ENCODE measurements at regions not wholly inside any gene's neighbourhood (a gene's known extent, or its start where the extent isn't known, plus 50 kb on each side); places are given as distances from the start of the nearest gene placed in this dataset.
A peak's percentile ranks its signal among the peaks of the same experiment; 100 is the strongest.
"Not testable (repeated sequence)": the region's sequence is repeated elsewhere in the genome, so short reads cannot be mapped to it uniquely, and the experiment has no call there.

- no peak for DNase-seq (ENCODE audit: low read depth)
These were observed 51.5 kb upstream of the IFNE start for GRCh38 chr9:21533597-21533996.

DNA sequence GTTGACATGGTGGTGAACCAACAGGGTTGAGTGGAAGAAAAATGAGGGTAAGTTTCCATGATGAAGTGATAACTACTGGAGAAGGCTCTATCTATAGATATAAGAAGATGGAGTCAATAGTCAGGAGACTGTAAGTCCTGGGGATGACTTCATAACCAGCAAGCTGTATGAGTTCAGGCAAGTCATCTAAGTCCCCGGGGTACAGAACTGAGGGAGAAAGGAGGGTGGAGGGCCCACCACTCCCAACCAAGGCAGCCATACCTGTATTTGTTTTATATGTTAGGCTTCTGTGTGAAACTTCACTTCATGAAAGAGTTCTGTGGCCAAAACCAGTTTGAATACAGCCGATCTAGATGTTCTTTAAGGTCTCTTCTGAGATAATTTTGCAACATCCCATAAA lies 53.3 kb upstream of the IFNE start:
- DNase-seq (ENCODE audit: low read depth) = no peak

DNA sequence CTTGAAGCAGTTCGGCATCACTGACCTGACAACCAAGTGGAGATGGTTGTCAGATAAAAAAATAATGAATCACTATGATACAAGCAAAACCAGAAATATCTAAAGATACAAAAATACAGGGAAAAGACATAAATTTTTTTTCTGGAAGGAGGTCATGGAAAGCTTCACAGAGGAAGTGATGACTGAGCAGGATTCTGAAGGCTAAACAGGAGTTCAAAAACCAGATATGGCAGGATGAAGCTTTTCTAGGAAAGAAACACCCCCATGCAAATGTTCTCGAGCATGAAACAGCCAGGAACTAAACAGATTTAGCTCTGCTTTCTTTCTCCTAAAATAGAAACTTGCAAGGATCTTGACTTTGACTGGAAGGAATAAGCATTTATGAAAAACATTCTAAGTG lies 60.7 kb upstream of the IFNE start:
- no peak for DNase-seq (ENCODE audit: low read depth)

DNA sequence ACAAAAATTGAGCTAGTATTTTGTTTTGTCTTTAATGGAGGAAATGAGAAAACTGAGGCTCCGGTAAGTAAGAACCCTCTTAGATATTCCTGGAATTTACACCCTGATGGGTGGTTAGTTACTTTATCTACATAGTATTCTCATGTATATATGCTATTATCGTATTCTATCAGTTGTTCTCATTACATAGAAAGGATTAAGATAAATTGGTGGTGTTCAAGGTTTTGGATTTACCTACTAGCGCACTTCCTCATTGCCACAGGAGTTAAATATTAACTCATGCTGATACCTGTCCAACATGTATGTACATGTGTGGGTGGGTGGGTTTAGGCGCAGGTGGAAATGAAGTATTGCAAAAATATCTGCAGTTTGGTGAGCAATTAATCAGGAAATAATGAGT lies 61.1 kb upstream of the IFNE start:
- no peak for DNase-seq (ENCODE audit: low read depth)

DNA sequence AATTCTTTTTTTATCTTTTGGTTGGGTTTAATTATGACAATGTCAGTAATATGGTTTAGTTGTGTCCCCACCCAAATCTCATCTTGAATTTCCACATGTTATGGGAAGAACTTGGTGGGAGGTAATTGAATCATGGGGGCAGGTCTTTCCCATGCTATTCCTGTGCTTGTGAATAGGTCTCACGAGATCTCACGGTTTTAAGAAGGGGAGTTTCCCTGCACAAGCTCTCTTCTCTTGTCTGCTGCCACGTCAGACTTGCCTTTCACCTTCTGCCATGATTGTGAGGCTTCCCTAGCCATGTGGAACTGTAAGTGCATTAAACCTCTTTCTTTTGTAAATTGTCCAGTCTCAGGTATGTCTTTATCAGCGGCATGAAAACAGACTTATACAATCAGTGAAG lies 61.7 kb upstream of the IFNE start:
- DNase-seq (ENCODE audit: low read depth) = not testable (repeated sequence)

DNA sequence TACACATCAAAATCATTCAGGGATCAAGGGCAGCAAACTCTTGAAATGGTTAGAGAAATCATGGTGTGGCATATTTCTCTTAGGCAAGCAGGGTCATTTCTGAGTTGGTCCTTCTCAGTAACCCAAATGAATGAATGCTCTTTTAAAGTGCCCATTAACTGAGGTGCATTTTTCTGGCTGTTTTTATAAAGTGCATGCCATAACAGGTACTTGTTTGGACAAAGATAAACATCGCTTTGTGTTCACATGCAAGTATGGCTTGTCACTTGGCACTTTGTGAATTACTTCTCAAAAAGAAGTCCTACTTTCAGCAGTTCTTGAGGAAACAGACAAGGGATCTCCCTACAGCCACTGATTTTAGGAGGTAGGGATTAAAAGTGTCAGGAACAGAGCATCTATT lies 64.8 kb upstream of the IFNE start:
- no peak for DNase-seq (ENCODE audit: low read depth)

GRCh38 chr9:21549251-21549765 lies 67.2 kb upstream of the IFNE start:
- peak; percentile 55 for DNase-seq (ENCODE audit: low read depth)

- DNase-seq (ENCODE audit: low read depth) = no peak
These were observed 67.8 kb upstream of the IFNE start for GRCh38 chr9:21549890-21550289.

DNA sequence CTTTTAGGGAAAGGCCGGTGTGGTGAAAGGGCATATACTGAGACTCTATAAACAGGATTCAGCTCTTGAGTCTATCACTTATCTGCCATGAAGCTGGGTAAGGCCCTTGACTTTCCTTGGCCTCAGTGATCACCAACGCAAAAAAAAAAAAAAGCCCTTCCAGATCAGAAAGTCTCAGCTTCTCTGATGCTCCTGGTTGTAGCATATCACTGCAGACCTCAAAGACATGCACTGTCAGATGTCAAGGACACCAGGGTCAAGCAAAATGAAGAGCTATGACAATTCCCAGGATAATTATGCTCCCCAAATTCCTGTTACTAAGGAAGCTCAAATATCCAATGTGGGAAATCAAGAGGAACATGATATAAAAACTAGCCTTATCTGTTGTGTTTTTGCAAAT lies 68.3 kb upstream of the IFNE start:
- no peak for DNase-seq (ENCODE audit: low read depth)

GRCh38 chr9:21551401-21551800 lies 69.3 kb upstream of the IFNE start:
- no peak for DNase-seq (ENCODE audit: low read depth)

- DNase-seq (ENCODE audit: low read depth) = no peak
These were observed 70.4 kb upstream of the IFNE start for GRCh38 chr9:21552244-21553170.

DNA sequence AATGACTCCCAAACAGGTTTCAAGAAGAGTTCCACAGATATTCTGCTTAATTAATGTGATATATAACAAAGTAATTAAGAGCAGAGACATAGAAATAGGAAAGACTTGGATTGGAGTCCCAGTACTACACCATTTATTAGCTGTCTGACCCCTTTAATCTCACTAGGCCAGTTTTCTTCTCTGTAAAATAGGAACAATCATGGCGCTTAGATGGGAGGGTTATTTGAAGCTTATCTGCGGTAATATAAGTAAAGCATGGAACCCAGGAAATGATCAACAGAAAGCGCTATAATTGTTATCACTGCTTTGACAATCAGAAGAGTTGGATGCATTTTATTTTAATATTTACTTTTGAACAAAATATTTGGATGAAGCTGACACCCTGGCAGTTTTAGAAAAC lies 71.3 kb upstream of the IFNE start:
- DNase-seq (ENCODE audit: low read depth) = no peak

DNA sequence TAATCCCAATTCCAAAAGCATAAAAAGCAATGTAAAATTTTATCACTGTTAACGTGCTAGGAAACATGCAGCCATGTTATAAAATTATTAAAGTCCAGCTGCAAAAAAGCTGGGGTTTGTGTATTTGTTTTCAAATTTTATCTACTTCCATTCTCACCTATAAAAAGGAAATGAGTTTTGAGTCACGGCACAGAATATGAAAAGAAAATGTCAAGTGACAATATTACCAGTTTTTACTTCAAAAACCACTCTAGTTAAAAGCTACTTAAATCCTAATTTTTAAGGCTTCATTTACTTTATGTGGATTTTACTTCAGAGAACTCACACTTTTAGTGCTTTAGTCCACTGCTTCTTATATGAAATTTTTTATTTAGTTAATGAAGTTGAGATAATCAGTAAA lies 72.7 kb upstream of the IFNE start:
- no peak for DNase-seq (ENCODE audit: low read depth)

- DNase-seq (ENCODE audit: low read depth) = no peak
These were observed 73.8 kb upstream of the IFNE start for GRCh38 chr9:21555911-21556310.

DNA sequence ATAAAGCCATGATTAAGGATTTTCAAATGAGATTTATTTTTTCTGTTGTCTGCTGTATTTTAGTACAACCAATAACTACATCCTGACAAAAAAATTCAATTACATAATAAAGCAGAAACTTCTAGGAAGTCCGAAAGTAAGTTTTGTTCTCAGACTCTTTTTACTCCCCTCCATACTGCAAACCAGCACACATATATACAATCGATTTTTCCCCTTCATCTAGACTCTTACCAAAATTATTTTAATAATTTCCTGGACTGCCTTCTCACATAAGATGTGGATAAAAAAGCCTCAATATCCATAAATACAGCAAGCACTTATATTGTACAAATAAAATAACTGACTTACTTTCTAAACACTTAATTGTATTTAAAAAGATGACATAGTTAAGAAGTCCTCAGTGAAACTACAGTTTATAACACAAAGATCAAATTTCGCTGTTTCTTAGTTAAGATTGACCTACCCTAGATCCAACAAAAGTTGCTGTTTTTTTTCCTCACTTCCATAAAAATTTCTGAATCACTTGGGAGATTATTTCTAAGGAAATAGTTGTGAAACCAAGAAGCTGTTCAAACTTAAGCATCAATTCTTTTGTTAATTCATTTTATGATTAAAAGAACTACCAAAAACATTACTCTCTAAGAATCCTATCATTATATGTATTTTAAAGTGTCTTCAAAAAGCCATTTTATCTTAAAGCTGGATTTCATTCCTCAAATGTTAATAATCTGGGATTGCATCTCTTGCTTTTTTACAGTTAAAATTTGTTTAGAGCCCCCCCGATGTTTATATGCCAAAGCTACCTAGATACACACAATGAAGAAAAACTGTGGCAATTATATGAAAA lies 74.7 kb upstream of the IFNE start:
- no peak for DNase-seq (ENCODE audit: low read depth)

- DNase-seq (ENCODE audit: low read depth) = no peak
These were observed 75.3 kb upstream of the IFNE start for GRCh38 chr9:21557428-21557768.

- DNase-seq (ENCODE audit: low read depth) = no peak
These were observed 76.0 kb upstream of the IFNE start for GRCh38 chr9:21558079-21558478.

DNA sequence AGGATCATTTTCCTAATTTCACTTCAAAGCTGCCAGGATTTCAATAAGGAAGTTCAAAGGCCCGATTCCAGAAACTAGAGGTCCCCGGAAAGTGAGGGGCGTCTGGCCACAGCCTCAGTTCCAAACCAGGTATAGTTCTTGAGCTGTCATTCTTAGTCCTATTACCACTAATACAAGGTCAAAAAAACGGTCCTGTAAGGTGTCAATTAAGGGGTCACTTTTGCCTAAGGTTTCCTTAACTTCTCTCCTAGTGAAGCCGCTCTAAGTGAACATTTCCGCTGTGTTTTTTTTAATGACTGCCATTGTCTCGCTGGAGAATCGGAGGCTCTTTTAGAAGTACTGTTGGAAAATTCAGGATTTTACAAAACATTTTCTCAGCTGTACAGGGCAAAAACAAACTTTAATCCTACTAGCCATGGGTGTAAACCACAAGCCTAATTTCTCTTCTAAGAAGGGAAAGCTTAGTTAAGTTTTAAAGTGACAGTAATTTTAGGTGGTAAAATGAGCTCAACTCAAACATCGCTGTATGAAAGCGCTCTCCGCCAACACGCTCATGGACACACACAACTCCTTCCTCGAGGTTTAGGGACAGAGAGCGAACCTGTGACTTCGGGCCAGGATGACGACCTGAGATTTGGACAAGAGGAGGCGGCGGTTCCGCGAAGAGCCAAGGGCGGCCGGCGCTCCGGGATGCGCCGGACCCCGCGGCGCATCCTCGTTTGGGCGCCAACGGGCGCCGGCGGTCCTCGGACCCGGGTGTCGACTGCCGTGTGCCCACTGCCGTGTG lies 76.7 kb upstream of the IFNE start:
- DNase-seq (ENCODE audit: low read depth) = no peak

DNA sequence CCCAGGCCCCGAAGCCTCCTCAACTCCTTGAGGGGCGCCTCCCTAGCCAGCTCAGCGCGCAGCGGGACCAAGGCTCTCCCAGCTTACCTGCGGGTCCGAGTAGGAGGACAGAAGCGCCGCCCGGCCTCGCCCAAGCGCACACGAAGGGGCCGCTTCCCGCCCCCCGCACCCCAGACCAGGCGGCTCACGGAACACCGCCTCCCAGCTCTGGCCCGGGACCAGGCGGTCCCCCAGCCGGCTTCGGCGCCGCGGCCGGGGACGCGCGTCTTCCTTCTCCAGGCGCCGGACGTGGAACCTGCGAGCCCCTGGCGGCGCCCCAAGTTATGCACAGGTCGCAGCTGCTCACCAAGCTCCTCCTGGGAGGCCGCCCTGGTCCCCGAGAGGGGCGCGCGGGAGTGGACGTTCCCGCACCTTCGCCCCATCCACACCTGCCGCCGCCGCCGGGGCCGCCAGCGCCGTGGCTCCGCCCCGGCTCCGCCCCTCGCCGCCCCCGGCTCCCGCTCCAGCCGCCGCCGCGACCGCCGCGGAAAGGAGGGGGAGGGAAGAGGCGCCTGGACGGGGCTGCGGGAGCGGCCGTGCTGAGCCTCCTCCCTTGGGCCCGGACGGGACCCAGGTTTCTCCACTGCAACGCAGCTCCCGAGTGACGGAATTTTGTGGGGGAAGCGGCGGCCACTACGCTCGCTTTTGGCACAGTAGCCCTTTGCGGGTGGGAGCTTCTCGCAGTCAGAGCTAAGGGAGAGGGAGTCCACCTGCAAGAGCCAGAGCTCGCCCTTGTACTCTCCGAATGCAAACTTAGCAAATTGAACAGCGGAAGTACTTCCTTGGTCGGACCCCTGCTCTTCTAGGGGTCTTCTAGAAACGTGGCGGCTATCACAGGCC lies 77.5 kb upstream of the IFNE start:
- DNase-seq (ENCODE audit: low read depth) = no peak

- DNase-seq (ENCODE audit: low read depth) = no peak
These were observed 78.2 kb upstream of the IFNE start for GRCh38 chr9:21560281-21560745.

DNA sequence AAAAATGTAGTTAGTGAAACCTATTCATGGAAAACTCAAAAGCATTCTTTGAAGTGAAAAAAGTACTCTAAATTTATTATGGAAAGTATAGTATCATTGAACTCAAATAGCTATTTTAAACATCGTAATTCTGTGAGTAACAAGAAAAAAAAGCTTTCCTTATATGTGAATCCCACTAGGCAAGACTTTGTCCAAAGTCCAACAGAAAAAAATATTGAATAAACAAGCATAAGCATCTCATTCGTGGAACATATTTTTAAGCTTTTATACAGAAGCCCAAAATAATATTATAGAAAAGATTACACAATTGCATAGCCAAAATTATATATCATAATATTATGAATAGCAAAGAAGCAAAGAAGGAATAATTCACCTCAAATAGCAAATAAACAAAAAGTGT lies 79.4 kb upstream of the IFNE start:
- DNase-seq (ENCODE audit: low read depth) = no peak

Data from GM04504 (cell line).